HUES64 (cell line): ENCODE measurements at regions not wholly inside any gene's neighbourhood (a gene's known extent, or its start where the extent isn't known, plus 50 kb on each side); places are given as distances from the start of the nearest gene placed in this dataset.

Experiments
- H3K27ac ChIP-seq: 2 replicates; pipeline ENCODE4 v1.7.0; 2013; ENCODE audit warnings: low read depth, low read length, inconsistent platforms
- H3K27me3 ChIP-seq: 2 replicates; pipeline ENCODE4 v1.6.1; 2013; ENCODE audit warnings: mild to moderate bottlenecking, low read length; ENCODE audit not compliant: insufficient read depth
- H3K36me3 ChIP-seq: 2 replicates; pipeline ENCODE4 v1.6.1; 2013; ENCODE audit warnings: mild to moderate bottlenecking, low read length; ENCODE audit not compliant: insufficient read depth
- H3K4me1 ChIP-seq: 2 replicates; pipeline ENCODE4 v1.6.1; 2013; ENCODE audit warnings: mild to moderate bottlenecking, low read length, moderate library complexity; ENCODE audit not compliant: insufficient read depth
- H3K4me3 ChIP-seq: 2 replicates; pipeline ENCODE4 v1.5.1; 2013; ENCODE audit warnings: mild to moderate bottlenecking, low read length, moderate library complexity
- H3K9ac ChIP-seq: 2 replicates; pipeline ENCODE4 v1.6.1; 2013; ENCODE audit warnings: mild to moderate bottlenecking, low read depth, low read length
- H3K9me3 ChIP-seq: 2 replicates; pipeline ENCODE4 v1.6.1; 2013; ENCODE audit warnings: low read depth, low read length; ENCODE audit not compliant: insufficient read depth
- WGBS: fragments of 150-250, 120-280 bp; methylation state at CpG from one replicate; pipeline ENCODE4 v1.1.7; 2013; ENCODE audit warnings: missing lambda C conversion rate; 5-methylcytosine and 5-hydroxymethylcytosine counted together

DNA sequence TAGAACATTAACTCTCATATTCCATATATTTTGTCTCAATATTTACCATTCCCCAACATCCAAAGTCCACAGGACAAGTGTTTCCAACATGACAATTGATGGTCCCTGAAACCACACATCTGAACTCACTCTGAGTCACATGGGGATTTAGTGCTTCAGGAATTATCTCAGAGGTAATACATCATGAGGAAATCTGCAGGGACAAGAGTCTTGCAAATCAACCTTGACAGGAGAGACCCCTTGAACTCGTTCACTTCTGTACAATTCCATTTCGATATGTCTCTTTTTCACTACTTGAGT lies 119.7 kb upstream of the ABCA1 start:
- Histone ChIP-seq H3K9me3 (no peaks in the 10 kb centered on the region), H3K36me3 (no peaks in the 10 kb centered on the region), H3K4me1 (no peaks in the 10 kb centered on the region), H3K9ac (no peak overlapping the region), H3K27me3 (no peaks in the 10 kb centered on the region), H3K27ac (no peak overlapping the region), H3K4me3 (no peak overlapping the region)
- WGBS = 90% methylated on average over 2 of the region's 2 CpGs

DNA sequence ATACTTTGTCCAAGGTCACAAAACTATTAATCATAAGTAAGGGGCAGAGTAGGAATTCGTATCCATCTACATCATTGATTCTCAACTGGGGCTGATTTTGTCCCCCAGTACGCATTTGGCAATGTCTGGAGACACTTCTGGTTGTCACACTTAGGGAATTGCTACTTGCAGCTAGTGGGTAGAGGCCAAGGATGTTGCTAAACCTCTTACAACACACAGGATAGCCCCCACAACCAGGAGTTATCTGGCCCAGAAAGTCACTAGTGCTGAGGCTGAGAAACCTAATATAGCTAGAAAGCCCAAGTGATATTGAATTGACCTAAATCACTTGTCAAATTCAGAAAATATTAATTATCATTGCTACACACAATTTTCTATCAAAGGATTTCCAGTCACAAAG lies 120.4 kb upstream of the ABCA1 start:
- Histone ChIP-seq H3K4me3 (no peak overlapping the region), H3K9ac (no peak overlapping the region), H3K27me3 (no peaks in the 10 kb centered on the region), H3K9me3 (no peaks in the 10 kb centered on the region), H3K36me3 (no peaks in the 10 kb centered on the region), H3K4me1 (no peaks in the 10 kb centered on the region), H3K27ac (no peak overlapping the region)
- 100% methylated on average over 1 of the region's 2 CpGs for WGBS

DNA sequence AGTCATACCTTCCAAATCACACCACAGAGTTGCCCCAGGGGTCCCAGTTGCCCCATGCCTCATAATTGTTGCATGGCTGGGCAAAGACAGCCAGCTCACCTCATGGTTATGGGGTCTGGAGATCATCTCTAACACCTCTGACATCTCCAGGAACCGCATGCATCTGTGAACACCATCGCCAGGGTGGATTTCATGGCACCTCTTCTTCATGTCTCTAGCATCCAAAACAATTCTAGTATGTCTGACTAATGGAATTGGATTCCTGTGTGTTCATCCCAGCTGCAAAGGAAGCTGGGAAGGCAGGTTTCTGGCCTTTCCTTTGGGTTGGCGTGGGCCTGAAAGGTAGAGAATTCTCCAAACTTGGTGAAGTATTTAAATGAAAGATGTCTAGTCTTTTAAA lies 122.3 kb upstream of the ABCA1 start:
- Histone ChIP-seq H3K4me3 (no peak overlapping the region), H3K27me3 (no peaks in the 10 kb centered on the region), H3K9me3 (no peaks in the 10 kb centered on the region), H3K4me1 (0 out of 2 replicates have a peak, but pooled peaks cover 4% of the 10 kb centered on the region), H3K36me3 (no peaks in the 10 kb centered on the region), H3K9ac (no peak overlapping the region), H3K27ac (no peak overlapping the region)
- WGBS = 67% methylated on average over 3 of the region's 3 CpGs

DNA sequence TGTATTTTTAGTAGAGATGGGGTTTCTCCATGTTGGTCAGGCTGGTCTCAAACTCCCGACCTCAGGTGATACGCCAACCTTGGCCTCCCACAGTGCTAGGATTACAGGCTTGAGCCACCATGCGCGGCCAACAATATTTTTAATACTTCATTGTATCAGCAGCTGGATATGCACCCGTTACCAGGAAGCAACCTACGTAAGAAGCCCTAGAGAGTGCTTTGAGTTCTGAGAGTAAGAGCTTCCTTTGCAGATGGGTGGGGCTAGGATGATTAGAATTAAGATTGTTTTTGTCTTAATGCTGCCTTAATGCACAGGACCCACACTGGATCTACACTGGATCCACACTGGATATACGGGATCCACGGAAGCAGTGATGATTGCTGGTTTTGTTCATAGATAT lies 123.9 kb upstream of the ABCA1 start:
- Histone ChIP-seq H3K36me3 (no peaks in the 10 kb centered on the region), H3K9me3 (no peaks in the 10 kb centered on the region), H3K27ac (no peak overlapping the region), H3K9ac (no peak overlapping the region), H3K4me3 (no peak overlapping the region), H3K4me1 (0 out of 2 replicates have a peak, but pooled peaks cover 4% of the 10 kb centered on the region), H3K27me3 (no peaks in the 10 kb centered on the region)
- WGBS = 85% methylated on average over 8 of the region's 8 CpGs

DNA sequence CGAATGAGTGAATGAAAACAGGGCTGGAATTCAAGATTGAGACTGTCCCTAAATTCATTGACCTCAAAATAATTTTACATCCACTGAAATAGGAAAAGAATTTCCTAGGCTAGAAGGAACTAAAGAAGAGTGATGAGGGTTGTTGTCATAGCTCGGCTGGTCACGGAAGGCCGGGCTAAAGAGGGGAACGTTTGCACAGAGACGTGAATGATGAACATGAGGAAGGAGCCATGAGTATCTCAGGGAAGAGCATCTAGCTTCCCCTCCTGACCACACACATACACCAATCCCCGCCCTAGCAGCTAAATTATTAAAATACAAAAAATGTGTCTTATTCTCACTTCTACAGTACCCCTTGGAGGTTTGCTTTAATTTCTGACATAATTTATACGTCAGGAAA lies 124.4 kb upstream of the ABCA1 start:
- no peaks in the 10 kb centered on the region for H3K36me3 ChIP-seq
- H3K9me3 ChIP-seq = no peaks in the 10 kb centered on the region
- no peaks in the 10 kb centered on the region for H3K27me3 ChIP-seq
- H3K4me3 ChIP-seq = no peak overlapping the region
- WGBS = 96% methylated on average over 8 of the region's 8 CpGs
- H3K27ac ChIP-seq = no peak overlapping the region
- no peak overlapping the region for H3K9ac ChIP-seq
- 0 out of 2 replicates have a peak, but pooled peaks cover 4% of the 10 kb centered on the region for H3K4me1 ChIP-seq

DNA sequence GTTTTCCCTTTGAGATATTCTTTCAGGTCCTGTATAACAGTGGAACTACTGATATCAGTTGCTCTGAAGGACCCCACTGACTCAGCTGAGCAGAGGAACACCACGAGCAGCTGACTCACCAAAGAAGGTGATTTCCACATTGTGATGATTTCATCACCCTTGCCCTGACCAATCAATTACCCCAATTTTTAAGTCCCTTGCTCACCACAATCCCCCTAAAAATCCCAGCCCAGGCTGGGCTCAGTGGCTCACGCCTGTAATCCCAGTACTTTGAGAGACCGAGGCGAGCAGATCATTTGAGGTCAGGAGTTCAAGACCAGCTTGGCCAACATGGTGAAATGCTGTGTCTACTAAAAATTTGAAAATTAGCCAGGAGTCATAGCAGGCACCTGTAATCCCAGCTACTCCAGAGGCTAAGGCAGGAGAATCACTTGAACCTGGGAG lies 125.3 kb upstream of the ABCA1 start:
- 91% methylated on average over 4 of the region's 4 CpGs for WGBS
- H3K27ac ChIP-seq = no peak overlapping the region
- H3K27me3 ChIP-seq = no peaks in the 10 kb centered on the region

DNA sequence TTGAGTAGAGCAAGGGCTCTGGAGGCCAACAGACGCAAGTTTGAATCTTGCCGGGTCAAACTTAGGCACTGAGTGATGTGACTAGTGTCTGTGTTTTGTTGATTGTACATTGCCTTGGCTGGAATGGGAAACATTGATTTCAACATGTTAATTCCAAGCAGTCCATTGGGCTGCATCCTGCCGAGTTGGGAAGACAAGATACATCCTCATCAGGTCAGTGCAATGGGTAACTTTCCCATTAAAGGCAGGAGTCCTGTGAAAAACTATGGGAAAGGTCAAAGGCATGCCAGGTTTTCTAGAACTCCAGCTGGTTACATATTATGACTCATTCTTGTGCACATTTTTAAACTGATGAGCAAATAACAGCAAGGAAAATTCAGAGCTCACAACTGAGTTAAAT lies 126.5 kb upstream of the ABCA1 start:
- no peaks in the 10 kb centered on the region for H3K36me3 ChIP-seq
- H3K27me3 ChIP-seq = no peaks in the 10 kb centered on the region
- WGBS = 71% methylated on average over 3 of the region's 3 CpGs
- H3K9me3 ChIP-seq = no peaks in the 10 kb centered on the region
- no peak overlapping the region for H3K4me3 ChIP-seq
- 0 out of 2 replicates have a peak, but pooled peaks cover 4% of the 10 kb centered on the region for H3K4me1 ChIP-seq
- H3K27ac ChIP-seq = no peak overlapping the region
- no peak overlapping the region for H3K9ac ChIP-seq

More for the DNA sequence above, 125.3 kb upstream of the ABCA1 start:
- Histone ChIP-seq H3K4me3 (no peak overlapping the region), H3K9me3 (no peaks in the 10 kb centered on the region), H3K36me3 (no peaks in the 10 kb centered on the region), H3K9ac (no peak overlapping the region), H3K4me1 (0 out of 2 replicates have a peak, but pooled peaks cover 4% of the 10 kb centered on the region)

DNA sequence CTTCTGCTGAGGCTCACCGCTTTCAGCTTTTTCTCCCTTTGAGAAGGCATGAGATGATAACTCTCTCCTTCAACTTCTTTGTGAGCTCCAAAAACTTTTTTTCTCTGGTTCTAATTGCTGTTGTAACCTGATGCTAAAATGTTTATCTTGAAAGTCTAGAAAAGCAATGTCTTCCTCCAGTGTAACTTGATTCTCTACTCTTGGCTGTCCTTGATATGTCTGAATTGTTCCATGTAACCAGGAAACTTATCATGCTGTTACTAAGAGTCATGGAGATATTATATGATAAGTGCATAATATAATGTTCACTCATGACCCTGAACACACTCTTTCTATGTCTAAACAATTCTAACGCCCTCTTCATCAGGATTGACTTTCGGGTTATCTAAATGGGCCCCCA lies 128.0 kb upstream of the ABCA1 start:
- no peaks in the 10 kb centered on the region for H3K36me3 ChIP-seq
- H3K4me1 ChIP-seq = 0 out of 2 replicates have a peak, but pooled peaks cover 4% of the 10 kb centered on the region
- no peak overlapping the region for H3K9ac ChIP-seq
- H3K27me3 ChIP-seq = no peaks in the 10 kb centered on the region
- no peak overlapping the region for H3K4me3 ChIP-seq
- H3K9me3 ChIP-seq = no peaks in the 10 kb centered on the region
- no peak overlapping the region for H3K27ac ChIP-seq
- 87% methylated on average over 3 of the region's 3 CpGs for WGBS

DNA sequence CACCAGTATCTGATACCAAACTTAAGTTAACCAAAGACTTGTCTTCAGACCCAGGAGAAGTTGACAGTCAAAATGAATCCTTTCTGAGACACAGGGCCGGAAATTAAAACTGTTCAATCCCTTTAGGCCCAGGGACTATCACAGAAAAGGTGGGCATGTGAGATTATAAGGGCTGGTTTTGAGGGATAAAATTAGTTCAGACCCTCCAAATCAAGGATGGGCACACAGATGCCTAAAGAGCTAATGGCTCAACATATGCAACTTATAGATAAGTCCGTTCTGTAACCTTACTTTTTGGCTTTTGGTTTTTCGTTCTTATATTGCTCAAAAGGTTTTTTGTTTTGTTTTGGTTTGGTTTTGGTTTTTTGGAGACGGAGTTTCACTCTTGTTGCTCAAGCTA lies 129.6 kb upstream of the ABCA1 start:
- Histone ChIP-seq H3K9me3 (no peaks in the 10 kb centered on the region), H3K4me3 (no peak overlapping the region), H3K9ac (no peak overlapping the region), H3K27me3 (no peaks in the 10 kb centered on the region), H3K36me3 (no peaks in the 10 kb centered on the region), H3K4me1 (0 out of 2 replicates have a peak, but pooled peaks cover 4% of the 10 kb centered on the region), H3K27ac (no peak overlapping the region)
- 91% methylated on average over 4 of the region's 4 CpGs for WGBS

DNA sequence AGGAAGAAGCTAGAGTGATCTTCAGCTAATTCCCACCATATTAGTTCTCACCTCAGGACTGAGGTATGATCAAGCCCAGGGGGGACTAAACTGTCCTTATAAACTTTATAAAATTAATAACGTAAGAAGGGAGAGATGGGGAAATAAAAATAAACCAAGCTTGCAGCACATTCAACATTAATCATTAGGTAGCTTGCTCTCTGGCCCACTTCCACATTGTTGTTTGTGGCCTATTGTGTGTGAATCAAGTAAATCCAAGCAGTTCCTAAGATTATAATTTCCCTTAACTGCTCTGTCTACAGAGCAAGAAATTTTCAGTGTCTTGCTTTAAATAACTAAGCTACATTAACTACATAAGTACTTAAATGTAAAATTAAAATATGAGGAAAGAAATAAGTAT lies 131.3 kb upstream of the ABCA1 start:
- Histone ChIP-seq H3K4me3 (no peak overlapping the region), H3K36me3 (no peaks in the 10 kb centered on the region), H3K9me3 (no peaks in the 10 kb centered on the region), H3K9ac (no peak overlapping the region), H3K27ac (no peak overlapping the region), H3K27me3 (no peaks in the 10 kb centered on the region), H3K4me1 (peaks cover 8% of the 10 kb centered on the region; the same call in 1 of the 2 replicates)
- no CpG with 5 or more reads among the region's 1 CpG for WGBS

DNA sequence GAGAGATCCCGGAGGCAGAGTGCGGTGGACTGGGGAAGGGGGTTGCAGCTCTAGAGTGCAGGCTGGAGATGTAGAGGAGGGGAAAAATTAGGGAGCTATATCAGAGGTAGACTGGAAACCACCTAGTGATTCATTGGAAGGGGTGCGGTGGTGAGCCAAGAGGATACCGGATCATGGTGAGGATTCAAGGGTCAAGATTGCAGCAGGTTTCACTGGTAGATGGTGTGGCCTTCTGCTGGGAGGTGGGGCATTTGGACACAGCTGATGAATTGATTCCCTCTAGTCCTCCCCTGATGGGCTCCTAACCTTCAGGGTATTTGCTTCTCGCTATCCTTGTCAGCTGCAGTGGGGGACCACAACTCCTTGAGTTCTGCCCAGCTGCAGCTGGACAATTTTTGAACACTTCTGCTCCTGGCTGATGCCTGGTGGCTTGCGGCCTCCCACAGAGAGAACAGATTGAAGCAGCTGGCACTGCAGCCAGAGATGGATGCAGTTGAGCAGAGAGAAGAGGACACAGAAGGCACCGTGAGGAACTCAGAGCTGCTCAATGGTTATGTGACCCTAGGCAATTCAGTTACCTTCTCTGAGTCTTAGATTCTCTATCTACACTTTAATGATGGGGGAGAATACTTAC lies 134.4 kb upstream of the ABCA1 start:
- Histone ChIP-seq H3K36me3 (no peaks in the 10 kb centered on the region), H3K27me3 (no peaks in the 10 kb centered on the region), H3K9me3 (no peaks in the 10 kb centered on the region), H3K4me3 (no peak overlapping the region), H3K9ac (no peak overlapping the region), H3K27ac (no peak overlapping the region), H3K4me1 (peaks cover 9% of the 10 kb centered on the region; the same call in 1 of the 2 replicates)
- 92% methylated on average over 7 of the region's 7 CpGs for WGBS
